Body of pancreas (tissue), 4 donors: ENCODE measurements at regions not wholly inside any gene's neighbourhood (a gene's known extent, or its start where the extent isn't known, plus 50 kb on each side); places are given as distances from the start of the nearest gene placed in this dataset.

ENCODE experiments used
- CTCF ChIP-seq, 7 experiments: fragments of 450-650 bp in 4 of 7; fragments of 200-600 bp in 3 of 7; sonication (generic) in 3 of 7; IDR thresholded peaks; one replicate each; pipeline ENCODE4 v1.5.1; 2016 to 2019; ENCODE audit warnings: antibody characterized with exemption in 7 of 7
- POLR2A ChIP-seq, 3 donors: fragments of 450-650 bp; IDR thresholded peaks; one replicate each; pipeline ENCODE4 v1.6.1; 2016; ENCODE audit warnings: antibody characterized with exemption in 3 of 3, mild to moderate bottlenecking in 2 of 3

GRCh38 chr7:70893971-70894715 is 237.8 kb upstream of the GALNT17 start:
- TF ChIP-seq CTCF (IDR thresholded peaks at IDR 0.05): no peak
- no peak for TF ChIP-seq POLR2A (IDR thresholded peaks at IDR 0.05)
